Thyroid gland (tissue), 4 donors: ENCODE measurements at regions not wholly inside any gene's neighbourhood (a gene's known extent, or its start where the extent isn't known, plus 50 kb on each side); places are given as distances from the start of the nearest gene placed in this dataset.

Experiments
- POLR2A ChIP-seq, 2 donors: fragments of 450-650 bp; IDR thresholded peaks; one replicate each; pipeline ENCODE4 v1.6.1; 2017; ENCODE audit warnings: antibody characterized with exemption in 2 of 2, mild to moderate bottlenecking in 2 of 2, moderate library complexity in 1 of 2
- TF ChIP-seq, protein P1 (sequence below), 6 experiments: fragments of 200-600 bp in 3 of 6; fragments of 450-650 bp in 3 of 6; sonication (generic) in 3 of 6; IDR thresholded peaks; one replicate each; pipeline ENCODE4 v1.5.1; 2016 to 2019; ENCODE audit warnings: antibody characterized with exemption in 6 of 6, mild to moderate bottlenecking in 2 of 6, inconsistent platforms in 1 of 6, moderate library complexity in 1 of 6

DNA sequence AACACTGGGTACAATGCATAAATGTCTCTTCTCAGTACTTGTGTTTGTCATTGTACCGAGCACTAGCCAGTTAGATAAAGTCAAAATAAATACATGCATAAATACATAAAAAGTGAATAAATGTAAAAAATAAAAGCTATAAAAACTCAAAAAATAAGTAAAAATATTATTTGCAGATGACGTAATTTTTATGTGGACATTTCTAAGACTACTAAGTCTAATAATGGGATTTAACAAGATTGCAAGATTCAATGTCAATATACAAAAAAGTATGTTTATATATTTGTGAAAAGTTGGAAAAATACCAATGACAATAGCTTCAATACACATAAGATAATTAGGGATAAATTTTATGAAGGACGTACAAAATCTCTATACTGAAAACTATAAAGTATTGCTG is 639.6 kb downstream of the CBLN4 start:
- TF ChIP-seq, protein P1, sequence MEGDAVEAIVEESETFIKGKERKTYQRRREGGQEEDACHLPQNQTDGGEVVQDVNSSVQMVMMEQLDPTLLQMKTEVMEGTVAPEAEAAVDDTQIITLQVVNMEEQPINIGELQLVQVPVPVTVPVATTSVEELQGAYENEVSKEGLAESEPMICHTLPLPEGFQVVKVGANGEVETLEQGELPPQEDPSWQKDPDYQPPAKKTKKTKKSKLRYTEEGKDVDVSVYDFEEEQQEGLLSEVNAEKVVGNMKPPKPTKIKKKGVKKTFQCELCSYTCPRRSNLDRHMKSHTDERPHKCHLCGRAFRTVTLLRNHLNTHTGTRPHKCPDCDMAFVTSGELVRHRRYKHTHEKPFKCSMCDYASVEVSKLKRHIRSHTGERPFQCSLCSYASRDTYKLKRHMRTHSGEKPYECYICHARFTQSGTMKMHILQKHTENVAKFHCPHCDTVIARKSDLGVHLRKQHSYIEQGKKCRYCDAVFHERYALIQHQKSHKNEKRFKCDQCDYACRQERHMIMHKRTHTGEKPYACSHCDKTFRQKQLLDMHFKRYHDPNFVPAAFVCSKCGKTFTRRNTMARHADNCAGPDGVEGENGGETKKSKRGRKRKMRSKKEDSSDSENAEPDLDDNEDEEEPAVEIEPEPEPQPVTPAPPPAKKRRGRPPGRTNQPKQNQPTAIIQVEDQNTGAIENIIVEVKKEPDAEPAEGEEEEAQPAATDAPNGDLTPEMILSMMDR (IDR thresholded peaks at IDR 0.05): no peak
- no peak for TF ChIP-seq POLR2A (IDR thresholded peaks at IDR 0.05)
